Prostate gland (tissue), 2 donors: ENCODE measurements at regions not wholly inside any gene's neighbourhood (a gene's known extent, or its start where the extent isn't known, plus 50 kb on each side); places are given as distances from the start of the nearest gene placed in this dataset.

Source experiments
- CTCF ChIP-seq, 4 experiments: fragments of 200-600 bp in 2 of 4; fragments of 450-650 bp in 2 of 4; sonication (generic) in 2 of 4; IDR thresholded peaks; 1 replicate in 3 of 4; 2 replicates in 1 of 4; pipeline ENCODE4 v1.5.1; 2016 to 2019; ENCODE audit warnings: antibody characterized with exemption in 4 of 4, mild to moderate bottlenecking in 2 of 4, moderate library complexity in 2 of 4
- POLR2AphosphoS5 ChIP-seq: sonication (generic); formaldehyde crosslinking; IDR thresholded peaks from one replicate; pipeline ENCODE4 v1.6.1; 2017; ENCODE audit warnings: antibody characterized with exemption

- no peak for TF ChIP-seq CTCF (IDR thresholded peaks at IDR 0.05)
- TF ChIP-seq POLR2AphosphoS5: no peak
Measured at GRCh38 chr1:68827261-68827660, 330.4 kb upstream of the DEPDC1 start.
